Left hindlimb (tissue), 1 donor: ENCODE measurements at regions not wholly inside any gene's neighbourhood (a gene's known extent, or its start where the extent isn't known, plus 50 kb on each side); places are given as distances from the start of the nearest gene placed in this dataset.

Experiments used
- DNase-seq: peaks from one replicate; pipeline ENCODE4 v3.0.0-alpha.2; 2018

DNA sequence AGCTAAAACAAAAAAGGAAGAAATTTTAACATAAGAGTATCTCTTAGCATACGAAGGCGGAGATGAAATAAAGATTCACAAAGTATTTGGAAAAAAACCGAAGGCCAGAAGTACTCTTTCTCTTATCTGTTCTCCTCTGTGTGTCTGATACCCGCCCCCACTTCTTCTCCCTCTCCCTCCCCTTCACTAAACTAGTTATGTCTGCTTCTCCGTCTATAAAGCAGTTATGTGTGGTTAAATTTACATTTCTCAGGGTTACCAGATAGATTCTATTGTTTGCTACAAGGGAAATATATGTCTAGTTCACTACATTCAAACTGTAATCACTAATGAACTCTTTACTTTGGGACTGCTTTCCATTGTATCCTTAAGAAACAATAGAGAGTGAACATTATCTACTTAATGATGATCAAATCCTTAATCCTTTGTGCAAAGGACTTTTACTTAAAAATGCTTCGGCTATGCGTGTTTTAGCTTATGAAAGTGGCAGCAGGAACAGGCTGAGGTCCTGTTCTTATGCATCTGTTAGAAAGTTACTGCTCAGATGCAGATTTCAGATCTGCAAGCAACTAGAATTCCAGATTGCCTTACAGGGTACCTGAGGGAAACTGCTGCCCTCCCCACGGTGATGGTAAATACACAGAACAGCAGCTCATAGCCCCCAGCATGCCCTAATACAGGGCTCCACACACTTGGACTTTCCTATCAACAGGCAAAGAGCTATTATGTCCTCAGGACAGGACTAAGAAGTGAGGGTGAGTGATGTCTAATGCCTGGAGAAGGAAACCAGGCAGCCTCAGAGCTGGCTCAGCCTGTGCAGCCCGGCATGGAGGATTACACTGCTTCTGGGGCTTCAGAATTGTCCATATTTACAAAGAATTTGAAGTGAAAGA, 273.3 kb downstream of the FZD1 start:
- no peak for DNase-seq

DNA sequence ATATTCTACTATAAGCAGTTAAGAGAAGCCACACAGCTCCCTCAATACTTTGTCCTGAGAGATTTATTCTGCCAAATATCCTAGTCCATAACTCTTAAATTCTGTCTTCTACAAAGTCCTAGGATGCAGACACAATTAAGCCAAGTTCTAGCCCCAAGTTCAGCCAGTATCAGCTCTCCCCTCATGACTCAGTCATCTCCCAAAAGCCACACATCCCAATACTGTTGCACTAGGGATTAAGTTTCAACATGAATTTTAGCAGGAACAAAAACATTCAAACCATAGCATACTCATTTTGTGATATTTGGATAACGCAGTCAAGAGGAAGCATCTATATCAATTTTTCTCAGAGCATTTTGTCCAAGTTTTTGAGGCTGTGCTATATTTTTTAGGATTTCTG, 277.4 kb downstream of the FZD1 start:
- DNase-seq: no peak

DNA sequence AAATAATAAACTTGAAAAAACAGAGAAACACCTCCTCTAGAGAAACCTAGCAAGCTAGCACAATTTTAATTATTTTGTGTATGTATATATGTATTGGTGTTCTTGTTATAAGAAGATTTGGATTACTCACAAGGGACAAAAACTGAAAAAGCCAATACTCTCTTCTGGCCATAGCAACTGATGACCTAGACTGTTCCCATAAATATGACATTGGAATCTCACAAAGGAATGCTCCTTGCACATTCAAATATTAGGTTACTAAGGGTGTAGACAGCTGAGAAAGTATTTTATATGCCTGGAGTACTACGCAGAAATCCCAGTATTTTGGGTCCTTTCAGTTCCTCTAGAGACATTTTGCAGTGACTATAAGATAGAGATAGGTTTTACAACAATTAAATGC, 279.4 kb downstream of the FZD1 start:
- no peak for DNase-seq

DNA sequence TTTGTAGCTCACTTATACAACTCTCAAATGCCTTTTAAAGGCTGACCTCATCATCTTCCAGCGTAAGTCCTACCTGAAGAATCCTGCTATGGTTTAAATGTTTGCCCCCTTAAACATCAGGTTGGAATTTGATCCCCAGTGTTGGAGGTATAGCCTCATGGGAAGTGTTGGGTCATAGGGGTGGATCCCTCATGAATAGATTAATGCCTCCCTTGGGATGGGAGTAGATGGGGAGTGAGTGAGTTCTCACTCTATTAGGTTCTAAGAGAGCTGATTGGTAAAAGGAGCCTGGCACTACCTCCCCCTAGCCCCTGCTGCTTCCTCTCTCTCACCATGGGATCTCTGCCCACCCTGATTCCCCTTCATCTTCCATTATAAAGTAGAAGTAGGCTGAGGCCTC, 285.6 kb downstream of the FZD1 start:
- DNase-seq: no peak

DNA sequence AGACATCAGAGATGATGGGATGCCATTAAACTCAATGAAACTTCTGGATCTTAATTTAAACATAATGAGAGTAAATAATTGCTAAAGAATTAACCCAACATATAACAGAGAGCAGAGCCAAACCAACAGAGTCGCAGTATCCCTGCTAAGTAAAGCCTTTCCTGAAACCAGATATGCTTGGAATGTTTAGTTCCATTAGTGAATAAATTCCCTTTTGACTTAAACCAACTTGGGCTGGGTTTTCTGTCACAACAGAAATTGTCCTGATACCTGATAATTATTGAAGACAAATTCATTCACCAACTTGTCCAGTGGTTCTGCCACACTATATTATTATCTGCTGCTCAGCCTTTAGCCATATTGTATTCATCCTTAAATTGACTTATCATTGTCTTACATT, 286.7 kb downstream of the FZD1 start:
- DNase-seq: no peak

DNA sequence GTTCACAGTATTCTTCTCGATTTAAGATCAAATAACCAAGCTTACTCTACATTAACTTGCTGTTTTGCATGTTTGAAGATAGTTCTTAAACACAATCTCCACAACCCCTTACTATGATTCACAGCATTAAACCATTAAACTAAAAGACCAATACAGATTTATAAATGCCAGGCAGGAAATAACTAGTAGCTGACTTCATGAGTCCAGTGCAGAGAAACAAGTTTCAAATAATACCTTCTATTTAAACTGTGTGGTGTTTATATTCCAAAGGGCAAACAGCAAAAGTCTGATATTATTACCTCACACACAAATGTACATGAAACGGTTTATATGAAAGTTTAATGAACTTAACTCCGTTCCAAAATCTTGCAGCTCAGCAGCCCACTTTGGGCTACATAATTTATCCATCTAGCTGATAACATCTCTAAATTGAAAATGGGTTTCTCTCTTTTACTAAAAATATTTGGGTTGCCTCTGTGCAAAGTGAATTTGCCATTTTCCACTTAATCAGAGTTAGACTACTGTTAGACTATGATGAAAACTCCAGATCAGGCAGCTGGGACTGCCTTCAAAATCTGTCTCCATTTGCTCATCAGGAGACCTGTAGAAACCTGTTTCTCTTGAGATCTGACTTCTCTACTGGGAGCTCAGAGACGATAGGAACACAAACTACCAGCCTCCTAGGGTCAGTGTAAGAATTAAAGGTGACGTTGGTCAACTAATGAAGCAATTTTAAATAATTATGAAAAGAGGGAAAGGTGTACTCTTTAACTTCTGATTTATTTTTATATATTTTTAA, 287.3 kb downstream of the FZD1 start:
- no peak for DNase-seq

DNA sequence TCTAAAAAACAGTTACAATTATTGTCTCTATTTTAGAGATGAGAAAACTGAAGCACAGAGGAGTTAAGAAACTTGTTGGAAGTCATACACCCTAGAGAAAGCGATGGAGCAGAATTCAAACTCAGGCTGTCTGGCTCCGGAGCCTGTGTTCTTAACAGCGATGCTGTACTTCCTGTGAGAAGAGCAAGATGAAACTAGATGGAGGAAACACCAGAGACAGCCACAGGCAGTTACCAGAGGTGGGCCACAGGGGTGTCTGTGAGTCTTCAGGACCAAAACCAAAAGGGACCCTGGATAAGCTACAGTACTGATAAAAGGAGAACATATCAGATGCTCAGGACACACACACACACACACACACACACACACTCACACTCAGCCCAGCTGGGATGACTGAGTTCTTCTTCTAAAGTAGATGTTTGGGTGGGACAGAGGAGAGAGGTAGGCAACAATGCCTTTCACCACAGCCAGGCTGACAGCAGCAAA, 289.2 kb downstream of the FZD1 start:
- no peak for DNase-seq

DNA sequence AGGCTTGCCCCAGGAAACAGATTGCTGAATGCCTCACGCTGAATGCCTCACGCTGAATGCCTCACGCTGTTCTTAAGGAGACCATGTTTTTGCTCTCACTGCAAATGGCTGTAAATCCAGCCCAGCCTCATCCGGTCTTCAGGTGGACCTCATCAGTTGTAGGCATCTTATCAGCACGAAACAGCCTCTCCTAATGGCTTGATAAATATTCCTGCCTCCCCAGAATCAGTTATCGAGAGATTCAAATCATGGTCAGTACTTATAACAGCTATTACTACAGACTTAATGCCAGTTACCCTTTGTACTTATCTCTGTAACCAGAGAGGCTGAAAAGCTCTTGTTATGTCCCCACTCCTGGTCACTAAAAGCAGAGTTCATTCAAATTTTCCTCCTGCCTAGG, 290.6 kb downstream of the FZD1 start:
- no peak for DNase-seq

DNA sequence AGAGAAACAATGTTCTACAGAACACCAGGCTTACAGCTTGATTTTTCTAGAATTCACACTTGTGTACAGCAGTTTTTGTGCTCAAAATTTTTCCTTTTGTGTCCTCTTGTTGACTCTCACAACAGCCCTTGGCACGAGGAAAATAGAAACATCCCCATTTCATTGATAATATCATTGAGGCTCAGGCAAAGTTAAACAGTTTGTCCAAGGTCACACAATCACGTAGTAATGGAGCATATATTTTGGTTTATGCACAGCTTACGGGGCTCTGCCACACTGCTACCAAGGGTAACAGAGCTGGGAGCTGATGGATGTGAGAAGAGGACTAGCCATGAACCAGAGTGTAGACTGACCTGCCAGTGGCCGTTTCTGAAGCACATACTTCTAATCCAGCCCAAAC, 292.0 kb downstream of the FZD1 start:
- no peak for DNase-seq

DNA sequence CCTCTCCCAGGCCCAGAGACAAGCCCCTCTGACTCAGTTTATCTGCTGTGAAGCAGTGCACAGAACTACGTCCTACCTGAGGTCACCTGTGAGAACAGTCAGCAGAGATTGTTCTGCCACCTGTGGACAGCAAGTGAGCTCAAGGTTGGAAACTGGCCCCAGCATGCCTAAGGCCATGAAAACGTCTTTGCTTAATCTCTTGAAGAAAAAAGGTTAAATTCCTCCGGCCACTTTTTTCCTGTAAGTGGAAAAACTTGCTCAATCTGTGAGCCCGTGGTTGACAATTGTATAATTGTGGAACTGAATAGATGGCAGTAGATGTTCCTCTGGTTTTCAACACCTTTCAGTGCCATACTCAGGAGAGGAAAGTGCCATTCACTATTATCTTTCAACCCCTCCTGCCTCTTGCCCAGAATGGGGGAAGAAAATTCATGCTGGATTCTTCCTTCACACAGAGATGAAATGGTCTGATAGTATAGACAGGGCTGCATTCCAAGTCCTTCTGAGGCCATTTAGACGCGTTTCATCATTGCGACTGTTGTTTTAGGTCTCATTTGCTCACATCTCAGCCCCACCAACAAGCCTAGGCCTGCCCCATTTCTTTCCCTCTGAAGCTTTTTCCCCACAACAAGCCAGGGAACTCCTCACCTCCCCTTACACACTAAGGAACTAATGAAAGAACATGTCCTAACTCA, 292.9 kb downstream of the FZD1 start:
- no peak for DNase-seq

DNA sequence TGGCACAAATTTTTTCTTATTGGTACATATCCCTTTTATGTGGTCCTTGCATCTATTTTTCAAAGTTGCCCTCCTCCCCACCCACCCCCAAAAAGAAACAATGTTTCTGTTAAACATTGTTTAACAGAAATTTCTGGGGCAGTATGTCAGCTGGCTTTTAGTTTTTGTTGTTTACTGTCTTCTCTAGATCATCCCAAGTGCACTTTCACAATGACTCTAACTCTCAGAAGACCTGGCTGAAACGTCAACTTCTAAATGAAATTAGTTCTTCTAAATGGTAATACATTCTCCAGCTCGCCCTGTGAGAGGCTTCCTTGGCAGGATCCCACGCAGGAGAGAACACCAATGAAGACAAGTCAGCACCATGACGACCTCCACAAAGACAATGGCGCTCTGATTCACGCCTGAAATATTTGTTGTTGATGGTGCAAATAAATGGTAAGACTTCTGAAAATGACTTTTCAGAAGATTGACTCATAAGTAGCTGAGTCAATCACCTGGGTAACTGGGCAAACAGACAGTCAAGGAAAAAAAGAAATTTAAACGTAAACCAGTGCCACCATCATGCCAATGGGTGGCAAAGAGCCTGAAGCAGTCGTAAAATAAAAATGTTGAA, 293.7 kb downstream of the FZD1 start:
- DNase-seq: no peak

DNA sequence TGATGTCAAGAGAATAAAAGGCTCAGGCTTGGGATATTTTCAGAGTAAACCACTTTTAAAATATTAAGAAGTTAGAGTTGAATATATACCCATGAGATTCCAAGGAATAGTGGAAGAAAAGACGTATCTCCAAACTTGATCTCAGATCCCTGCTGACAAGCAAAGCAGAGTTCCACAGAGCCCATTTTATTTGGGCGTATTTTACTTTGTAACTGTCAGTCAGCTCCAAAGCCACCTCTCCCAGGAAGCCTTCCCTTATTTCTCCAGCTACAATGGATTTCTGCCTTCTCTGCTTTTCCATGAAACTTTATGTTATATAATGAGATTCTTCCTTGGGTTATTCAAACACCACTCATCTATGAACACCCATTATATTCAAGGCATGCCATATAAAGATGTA, 295.7 kb downstream of the FZD1 start:
- DNase-seq: no peak

DNA sequence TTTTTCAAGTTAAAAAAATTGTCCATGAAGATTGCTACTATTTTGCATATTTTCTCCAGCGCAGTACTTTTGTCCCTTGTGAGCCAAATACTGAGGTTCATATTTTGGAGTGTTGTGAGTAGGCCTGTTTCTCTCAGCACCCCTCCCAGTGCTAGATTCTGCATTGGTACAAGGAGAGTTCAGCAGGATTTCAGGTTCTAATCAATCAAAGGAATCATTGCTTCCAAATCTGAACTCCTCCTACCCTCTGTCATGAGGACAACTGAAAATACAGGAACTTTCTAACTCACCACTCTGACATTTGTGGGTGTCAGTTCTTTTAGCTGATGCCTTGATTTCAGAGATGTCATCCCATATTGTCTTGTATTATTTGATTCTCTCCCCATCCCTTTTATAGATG, 299.9 kb downstream of the FZD1 start:
- DNase-seq: no peak

DNA sequence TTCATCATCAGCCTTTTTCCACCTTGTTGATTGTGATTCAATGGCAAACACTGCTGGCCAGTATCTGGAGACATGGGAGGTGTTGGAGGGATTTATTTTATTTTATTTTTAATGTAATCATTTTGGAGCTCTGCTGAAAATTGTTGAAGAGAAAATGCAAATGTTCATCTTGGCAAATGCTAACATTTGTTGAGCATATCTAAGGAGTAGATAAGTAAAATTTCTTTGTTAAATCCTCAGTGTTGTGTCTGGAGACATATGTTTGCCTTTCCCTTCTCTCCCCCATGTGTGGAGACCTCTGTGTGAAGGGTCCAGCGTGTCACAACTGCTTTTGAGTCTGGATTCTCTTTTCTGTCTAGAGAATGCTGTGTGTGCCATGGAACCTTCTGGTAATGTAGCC, 300.3 kb downstream of the FZD1 start:
- no peak for DNase-seq

DNA sequence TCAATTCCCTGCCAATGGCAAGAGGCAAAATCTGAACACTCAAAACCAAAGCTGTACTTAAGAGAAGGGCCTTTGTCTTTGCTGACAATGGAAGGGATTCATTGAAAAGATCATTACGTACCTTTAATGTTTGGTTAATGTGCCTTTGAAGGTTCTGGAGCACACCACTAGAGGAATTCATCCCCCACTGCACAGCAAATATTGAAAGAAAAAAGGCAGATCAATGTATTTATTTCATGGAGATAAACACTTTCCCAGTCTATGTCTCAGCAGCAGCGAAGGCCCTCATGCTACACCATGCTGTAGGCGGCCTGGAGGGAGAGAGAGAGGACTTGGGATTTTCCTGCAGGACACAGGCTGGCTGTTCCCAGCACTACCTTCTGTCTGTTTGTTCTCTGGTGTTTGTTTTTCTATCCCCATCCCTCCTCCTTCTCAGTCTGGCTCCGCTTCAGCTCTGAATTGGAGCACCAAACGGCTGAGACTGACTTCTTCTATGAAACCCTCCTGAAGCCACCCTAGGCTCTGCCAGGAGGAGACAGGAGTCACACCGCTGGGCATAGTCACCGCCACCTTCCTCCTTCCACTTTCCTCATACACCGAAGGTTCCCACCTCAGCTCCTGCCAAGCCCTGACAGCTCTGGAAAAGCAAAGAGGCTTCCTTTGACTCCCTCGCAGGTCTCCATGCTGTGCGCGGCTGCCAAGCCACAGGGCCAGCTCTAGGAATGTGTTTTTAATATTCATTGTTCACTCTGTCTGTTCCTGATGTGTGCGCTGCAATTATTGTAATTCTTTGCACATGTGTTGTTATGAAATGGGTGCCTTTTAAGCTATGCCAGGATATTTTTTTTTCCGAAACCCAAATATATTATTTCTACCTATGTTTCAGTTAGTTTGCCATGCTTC, 301.5 kb downstream of the FZD1 start:
- peak; percentile 64 for DNase-seq

DNA sequence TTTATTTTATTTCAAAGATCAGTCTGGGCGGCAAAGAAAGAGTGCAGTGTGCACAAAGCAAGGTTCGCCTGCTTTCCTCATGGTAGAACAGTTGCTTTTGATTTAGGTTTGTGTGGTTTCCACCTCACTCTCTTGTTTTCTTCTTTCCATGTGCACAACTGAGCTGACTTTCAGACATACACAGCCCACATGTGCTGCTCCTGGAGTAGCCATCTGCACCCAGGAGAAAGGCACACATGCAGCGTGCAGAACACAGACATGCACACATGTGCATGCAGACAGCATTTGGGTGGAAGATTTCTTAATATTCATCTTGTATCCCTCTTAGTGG, 302.1 kb downstream of the FZD1 start:
- DNase-seq: no peak

DNA sequence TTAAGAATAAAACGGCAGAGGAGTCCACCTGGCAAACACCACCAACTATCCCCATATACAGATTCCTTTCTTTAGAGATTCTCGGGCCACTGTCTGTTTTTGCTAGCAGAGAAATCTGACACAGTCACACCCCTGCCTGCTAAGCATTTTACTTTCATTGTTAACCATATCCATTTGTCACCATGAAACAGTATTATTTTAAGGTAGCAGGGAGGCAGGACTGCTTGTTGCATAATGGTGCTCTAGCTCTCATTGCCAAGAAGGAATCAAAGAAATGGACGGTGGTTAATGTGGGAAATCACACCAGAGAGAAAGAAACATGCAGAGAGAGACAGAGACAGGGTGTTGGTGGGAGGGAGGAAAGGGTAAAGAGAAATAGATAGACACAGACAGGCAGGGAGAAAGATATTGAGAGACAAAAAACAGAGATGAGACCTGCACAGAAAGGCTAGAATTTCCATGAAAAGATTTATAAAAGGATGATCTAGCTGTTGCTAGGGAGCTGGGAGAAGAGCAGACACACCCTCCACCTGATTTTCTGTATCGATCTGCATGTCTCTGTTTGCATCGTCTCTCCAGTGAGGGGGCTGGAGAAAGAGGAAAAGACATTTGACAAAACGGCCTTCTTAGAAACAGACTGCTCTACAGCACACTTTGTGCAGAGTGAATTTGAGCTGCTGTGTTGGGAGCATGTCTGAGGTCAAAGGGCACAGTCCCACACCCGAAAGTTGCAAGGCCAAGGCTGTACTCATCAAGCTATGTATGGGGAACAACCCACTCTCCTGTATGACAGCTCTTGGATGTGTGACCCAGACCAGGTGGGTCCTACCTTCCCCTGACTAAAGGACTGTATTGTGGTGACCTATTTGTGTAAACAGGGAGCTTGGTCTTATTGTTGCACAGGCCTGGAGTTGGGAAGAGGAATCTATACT, 303.1 kb downstream of the FZD1 start:
- DNase-seq: no peak

DNA sequence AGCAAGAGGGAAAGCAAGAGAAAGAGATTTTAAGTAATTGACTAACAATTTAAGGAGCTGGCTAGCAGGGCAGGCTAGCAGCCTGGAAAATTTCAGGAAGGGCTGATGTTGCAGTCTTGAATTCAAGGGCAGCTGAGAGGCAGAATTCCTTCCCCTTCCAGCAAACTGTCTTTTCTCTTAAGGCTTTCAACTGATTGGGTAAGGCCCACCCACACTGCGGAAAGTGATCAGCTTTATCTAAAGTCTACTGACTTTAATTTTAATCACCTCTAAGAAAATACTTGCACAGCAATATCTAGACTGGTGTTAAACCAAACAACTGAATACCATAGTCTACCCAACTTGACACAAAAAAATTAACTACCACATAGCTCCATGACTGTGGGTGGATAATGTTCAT, 303.9 kb downstream of the FZD1 start:
- DNase-seq: no peak

DNA sequence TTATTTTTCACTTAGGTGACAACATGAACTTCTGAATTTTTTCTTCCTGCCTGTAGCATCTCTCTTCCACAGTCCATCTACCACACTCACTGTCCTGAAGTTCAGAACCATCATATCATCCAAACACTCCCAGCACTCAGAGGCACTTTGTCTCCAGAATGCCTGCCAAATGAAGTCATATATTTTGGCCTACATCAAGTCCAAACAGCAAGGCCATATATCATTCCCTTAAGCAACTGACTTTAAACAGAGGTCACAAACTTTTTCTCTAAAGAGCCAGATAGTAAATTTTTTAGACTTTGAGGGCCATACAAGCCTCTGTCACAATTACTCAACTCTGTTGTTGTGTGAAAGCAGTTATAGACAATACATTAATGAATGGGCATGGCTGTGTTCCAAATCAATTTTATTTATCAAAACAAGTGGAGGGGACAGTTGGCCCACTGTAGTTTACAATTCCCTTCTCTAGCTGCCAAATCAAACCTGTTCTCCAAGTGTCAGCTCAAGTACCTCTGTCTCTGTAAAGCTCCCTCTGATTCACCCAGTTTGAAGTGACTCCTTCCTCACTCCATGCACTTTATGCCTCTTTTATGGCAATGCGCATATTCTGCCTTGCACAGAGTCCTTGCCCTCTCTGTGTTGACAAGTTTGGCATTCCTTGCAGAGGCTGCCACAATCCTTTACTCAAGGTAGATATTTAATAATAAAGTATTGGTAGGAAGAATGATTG, 305.7 kb downstream of the FZD1 start:
- DNase-seq: no peak

DNA sequence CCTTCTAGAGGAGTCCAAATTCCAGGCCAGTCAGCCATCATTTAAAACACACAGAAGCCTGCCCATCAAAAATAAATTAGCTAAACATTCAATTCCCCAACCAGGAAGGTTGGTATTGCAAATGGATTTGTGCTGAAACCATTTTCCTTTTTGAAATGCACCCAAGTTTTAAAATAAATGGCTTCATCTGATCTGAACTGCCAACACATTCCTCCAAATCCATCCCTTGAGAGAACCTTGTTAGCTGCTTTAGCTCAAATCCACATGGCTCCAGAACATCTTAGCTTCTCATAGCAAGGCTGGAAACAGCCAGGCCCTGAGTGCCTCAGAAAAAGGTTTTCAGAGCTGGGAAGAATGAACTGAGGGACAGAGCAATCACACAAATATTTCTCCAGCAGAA, 306.3 kb downstream of the FZD1 start:
- DNase-seq: no peak
